Caco-2 (cell line): ENCODE measurements at regions not wholly inside any gene's neighbourhood (a gene's known extent, or its start where the extent isn't known, plus 50 kb on each side); places are given as distances from the start of the nearest gene placed in this dataset.

ENCODE experiments used
- BruUV-seq: library from RNA; stranded (reverse); fragments of 400-500 nt; replicated peaks from 2 replicates; lab custom pipeline; 2021; lab: Mats Ljungman, UMichigan
- CTCF ChIA-PET: fragments of 300-600 bp; sonication (Branson Sonifier 250); formaldehyde crosslinking; loops from one replicate; lab custom pipeline; 2022; ENCODE audit warnings: antibody characterized with exemption; lab: Charles Lee
- POLR2A ChIA-PET: fragments of 300-600 bp; sonication (Branson Sonifier 250); formaldehyde crosslinking; loops from one replicate; lab custom pipeline; 2022; ENCODE audit warnings: antibody characterized with exemption; lab: Charles Lee
- DNase-seq, 2 experiments: peaks; one replicate each; pipeline versions ENCODE4 v3.0.0 to v3.0.0-alpha.2; 2020 to 2022
- H3K27me3 ChIP-seq: replicated peaks from 2 replicates; pipeline ENCODE4 v1.6.0; 2011; ENCODE audit warnings: low read length; ENCODE audit not compliant: control insufficient read depth, insufficient read depth
- H3K36me3 ChIP-seq: 2 replicates; pipeline ENCODE4 v1.5.1; 2011; ENCODE audit warnings: low read length; ENCODE audit not compliant: control insufficient read depth, insufficient read depth
- H3K4me1 ChIP-seq: fragments of 250-450 bp; sonication (Bioruptor Pico); 2 replicates; pipeline ENCODE4 v1.5.1; 2020; ENCODE audit warnings: mild to moderate bottlenecking
- H3K4me3 ChIP-seq: 2 replicates; pipeline ENCODE4 v1.5.1; 2011; ENCODE audit warnings: low read depth, mild to moderate bottlenecking, control low read depth, low read length
- H3K9me3 ChIP-seq: fragments of 250-450 bp; sonication (Bioruptor Pico); 2 replicates; pipeline ENCODE4 v1.5.1; 2020; ENCODE audit warnings: mild to moderate bottlenecking, moderate library complexity
- H3K27ac Mint-ChIP-seq: one replicate; pipeline ENCODE4 v1.8.0; 2022; ENCODE audit warnings: mixed read lengths; ENCODE audit not compliant: unreplicated experiment
- H3K27me3 Mint-ChIP-seq: one replicate; pipeline ENCODE4 v1.8.0; 2022; ENCODE audit warnings: mixed read lengths; ENCODE audit not compliant: insufficient read depth, unreplicated experiment
- H3K36me3 Mint-ChIP-seq: one replicate; pipeline ENCODE4 v1.8.0; 2022; ENCODE audit warnings: mild to moderate bottlenecking, mixed read lengths; ENCODE audit not compliant: insufficient read depth, unreplicated experiment
- H3K4me1 Mint-ChIP-seq: one replicate; pipeline ENCODE4 v1.8.0; 2022; ENCODE audit warnings: low read depth, mixed read lengths; ENCODE audit not compliant: unreplicated experiment
- H3K4me3 Mint-ChIP-seq: one replicate; pipeline ENCODE4 v1.8.0; 2022; ENCODE audit warnings: mild to moderate bottlenecking, moderate library complexity, mixed read lengths; ENCODE audit not compliant: unreplicated experiment
- H3K9me3 Mint-ChIP-seq: one replicate; pipeline ENCODE4 v1.8.0; 2022; ENCODE audit warnings: mixed read lengths; ENCODE audit not compliant: unreplicated experiment
- intact Hi-C: fragments of 100-400 bp; cut with micrococcal nuclease; formaldehyde crosslinking; loops from one replicate; pipeline ENCODE4 v1.10.0; 2022; ENCODE audit not compliant: unreplicated experiment
- TF ChIP-seq, protein P1 (sequence below), 2 experiments: fragments of 200-600 bp in 1 of 2; IDR thresholded peaks; 1 replicate in 1 of 2; 2 replicates in 1 of 2; pipeline versions ENCODE4 v1.5.1 to v1.8.0; 2011 to 2022; ENCODE audit warnings: antibody characterized with exemption in 1 of 2, control low read depth in 1 of 2, inconsistent platforms in 1 of 2, low read depth in 1 of 2, low read length in 1 of 2, mild to moderate bottlenecking in 1 of 2, moderate library complexity in 1 of 2; ENCODE audit not compliant: insufficient read depth in 1 of 2, severe bottlenecking in 1 of 2, unreplicated experiment in 1 of 2

DNA sequence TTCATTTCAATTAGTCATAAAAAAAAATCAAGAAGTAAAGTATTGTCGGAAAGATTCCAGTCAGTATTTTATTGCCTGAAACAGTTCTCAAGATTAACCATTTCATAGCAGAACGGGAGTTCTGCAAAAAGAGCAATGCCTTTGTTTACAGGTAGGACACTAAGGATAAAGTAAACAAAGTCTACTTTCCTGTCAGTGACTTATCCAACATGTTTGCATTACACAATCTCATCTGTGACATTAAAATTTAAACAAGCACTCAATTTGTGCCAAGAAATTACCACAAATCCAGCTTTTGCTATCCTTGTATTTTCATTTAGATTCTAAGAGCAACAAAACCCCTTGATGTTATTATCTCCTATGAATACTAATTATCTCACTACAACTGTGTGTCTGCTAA lies 306.5 kb upstream of the LDB2 start:
- Histone ChIP-seq H3K4me1 (no peaks in the 10 kb centered on the region), H3K27me3 (no peaks in the 10 kb centered on the region), H3K36me3 (no peaks in the 10 kb centered on the region), H3K9me3 (no peaks in the 10 kb centered on the region), H3K4me3 (no peak overlapping the region)
- Mint-ChIP-seq H3K36me3 (no peaks in the 10 kb centered on the region), H3K4me3 (no peak overlapping the region), H3K4me1 (no peaks in the 10 kb centered on the region), H3K9me3 (no peaks in the 10 kb centered on the region), H3K27ac (no peak overlapping the region), H3K27me3 (peaks cover 2% of the 10 kb centered on the region)
- intact Hi-C loops = no loop called here
- no TSS peak for BruUV-seq
- TF ChIP-seq, protein P1, sequence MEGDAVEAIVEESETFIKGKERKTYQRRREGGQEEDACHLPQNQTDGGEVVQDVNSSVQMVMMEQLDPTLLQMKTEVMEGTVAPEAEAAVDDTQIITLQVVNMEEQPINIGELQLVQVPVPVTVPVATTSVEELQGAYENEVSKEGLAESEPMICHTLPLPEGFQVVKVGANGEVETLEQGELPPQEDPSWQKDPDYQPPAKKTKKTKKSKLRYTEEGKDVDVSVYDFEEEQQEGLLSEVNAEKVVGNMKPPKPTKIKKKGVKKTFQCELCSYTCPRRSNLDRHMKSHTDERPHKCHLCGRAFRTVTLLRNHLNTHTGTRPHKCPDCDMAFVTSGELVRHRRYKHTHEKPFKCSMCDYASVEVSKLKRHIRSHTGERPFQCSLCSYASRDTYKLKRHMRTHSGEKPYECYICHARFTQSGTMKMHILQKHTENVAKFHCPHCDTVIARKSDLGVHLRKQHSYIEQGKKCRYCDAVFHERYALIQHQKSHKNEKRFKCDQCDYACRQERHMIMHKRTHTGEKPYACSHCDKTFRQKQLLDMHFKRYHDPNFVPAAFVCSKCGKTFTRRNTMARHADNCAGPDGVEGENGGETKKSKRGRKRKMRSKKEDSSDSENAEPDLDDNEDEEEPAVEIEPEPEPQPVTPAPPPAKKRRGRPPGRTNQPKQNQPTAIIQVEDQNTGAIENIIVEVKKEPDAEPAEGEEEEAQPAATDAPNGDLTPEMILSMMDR (IDR thresholded peaks at IDR 0.05; ENCODE audit: insufficient read depth in 1 of 2, low read depth in 1 of 2, low read length in 1 of 2, severe bottlenecking in 1 of 2, unreplicated experiment in 1 of 2) = no peak
- ChIA-PET POLR2A (no interaction called here), CTCF (no interaction called here)
- no peak for DNase-seq

DNA sequence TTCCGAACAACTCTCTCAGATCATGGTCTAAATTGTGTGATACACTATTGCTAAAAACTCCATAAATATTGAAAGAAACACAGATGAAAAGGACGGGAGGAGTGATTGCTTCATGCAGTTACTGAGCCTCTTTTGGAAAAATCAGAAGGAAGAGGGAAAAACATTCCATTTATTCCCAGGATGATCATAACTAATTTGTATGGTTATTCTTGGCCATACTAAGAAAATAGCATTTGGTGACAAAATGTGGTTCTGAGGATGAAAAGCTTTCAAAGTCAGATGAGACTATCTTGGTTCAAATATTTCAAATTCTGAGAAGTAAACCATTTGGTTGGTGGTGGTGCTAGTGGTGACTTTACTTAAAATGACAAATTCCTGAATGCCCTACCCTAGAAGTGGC lies 305.4 kb upstream of the LDB2 start:
- no peaks in the 10 kb centered on the region for H3K9me3 Mint-ChIP-seq
- Histone ChIP-seq H3K27me3 (no peaks in the 10 kb centered on the region), H3K36me3 (no peaks in the 10 kb centered on the region), H3K4me3 (no peak overlapping the region), H3K9me3 (no peaks in the 10 kb centered on the region), H3K4me1 (no peaks in the 10 kb centered on the region)
- CTCF ChIA-PET = no interaction called here
- H3K4me3 Mint-ChIP-seq = no peak overlapping the region
- no peaks in the 10 kb centered on the region for H3K4me1 Mint-ChIP-seq
- H3K27me3 Mint-ChIP-seq = peaks cover 2% of the 10 kb centered on the region
- POLR2A ChIA-PET = no interaction called here
- DNase-seq = no peak
- intact Hi-C loops = no loop called here
- no TSS peak for BruUV-seq
- no peaks in the 10 kb centered on the region for H3K36me3 Mint-ChIP-seq
- H3K27ac Mint-ChIP-seq = no peak overlapping the region
- TF ChIP-seq, protein P1 (IDR thresholded peaks at IDR 0.05; ENCODE audit: insufficient read depth in 1 of 2, low read depth in 1 of 2, low read length in 1 of 2, severe bottlenecking in 1 of 2, unreplicated experiment in 1 of 2) = no peak

DNA sequence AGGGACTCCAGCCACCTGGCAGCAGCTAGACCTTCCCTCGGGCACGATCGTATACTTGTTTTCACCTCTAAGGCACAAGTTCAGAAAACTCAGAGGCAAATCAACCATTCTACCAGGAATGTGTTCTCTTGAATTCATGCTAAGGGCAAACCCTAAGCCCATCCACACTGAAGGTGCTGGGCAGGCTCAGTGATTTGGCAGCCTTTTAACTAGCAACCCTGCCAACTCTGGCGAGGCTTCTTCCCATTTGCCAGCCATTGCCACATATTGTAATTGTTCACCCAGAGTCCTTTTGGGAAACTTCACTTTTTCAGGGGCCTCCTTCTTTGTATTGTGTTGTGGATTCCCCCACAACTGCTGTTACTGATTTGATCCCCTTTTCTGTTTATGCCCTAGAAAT lies 298.6 kb upstream of the LDB2 start:
- BruUV-seq = no TSS peak
- Histone ChIP-seq H3K27me3 (no peaks in the 10 kb centered on the region), H3K4me1 (no peaks in the 10 kb centered on the region), H3K36me3 (no peaks in the 10 kb centered on the region), H3K4me3 (no peak overlapping the region), H3K9me3 (no peaks in the 10 kb centered on the region)
- Mint-ChIP-seq H3K9me3 (no peaks in the 10 kb centered on the region), H3K36me3 (no peaks in the 10 kb centered on the region), H3K4me3 (no peak overlapping the region), H3K27ac (no peak overlapping the region), H3K27me3 (peaks cover 2% of the 10 kb centered on the region), H3K4me1 (no peaks in the 10 kb centered on the region)
- TF ChIP-seq, protein P1 (IDR thresholded peaks at IDR 0.05; ENCODE audit: insufficient read depth in 1 of 2, low read depth in 1 of 2, low read length in 1 of 2, severe bottlenecking in 1 of 2, unreplicated experiment in 1 of 2) = no peak
- ChIA-PET CTCF (no interaction called here), POLR2A (no interaction called here)
- no peak for DNase-seq
- intact Hi-C loops = no loop called here
